GM12878 (cell line): ENCODE measurements at regions not wholly inside any gene's neighbourhood (a gene's known extent, or its start where the extent isn't known, plus 50 kb on each side); places are given as distances from the start of the nearest gene placed in this dataset.

Experiments
- IRF3 ChIP-seq: fragments of 450-650 bp; IDR thresholded peaks from 2 replicates; pipeline ENCODE4 v1.6.1; 2014; ENCODE audit warnings: mild to moderate bottlenecking
- MYC ChIP-seq: IDR thresholded peaks from 2 replicates; pipeline ENCODE4 v1.6.1; 2011; ENCODE audit warnings: mild to moderate bottlenecking, low read length, moderate library complexity, inconsistent platforms; ENCODE audit not compliant: insufficient read depth, insufficient replicate concordance, insufficient read length, severe bottlenecking
- TAF1 ChIP-seq: IDR thresholded peaks from 2 replicates; pipeline ENCODE4 v1.6.1; 2011; ENCODE audit warnings: mild to moderate bottlenecking, low read depth, low read length, borderline replicate concordance

- TF ChIP-seq IRF3, result no peak
- TF ChIP-seq MYC, result no peak
- TF ChIP-seq TAF1, result no peak
Observed at GRCh38 chr5:155299386-155300005, 285.9 kb downstream of the KIF4B start.
